Liver (tissue), 8 donors: ENCODE measurements at regions not wholly inside any gene's neighbourhood (a gene's known extent, or its start where the extent isn't known, plus 50 kb on each side); places are given as distances from the start of the nearest gene placed in this dataset.

ENCODE experiments used
- DNase-seq: peaks from one replicate; pipeline ENCODE4 v3.0.0-alpha.2; 2017; ENCODE audit warnings: low spot score
- H3K27ac ChIP-seq, 2 donors: one replicate each; pipeline ENCODE4 v1.7.0; 2013; ENCODE audit warnings: inconsistent platforms in 2 of 2, low read length in 2 of 2, control low read depth in 1 of 2, low read depth in 1 of 2, mild to moderate bottlenecking in 1 of 2
- H3K27me3 ChIP-seq, 4 donors: one replicate each; pipeline versions ENCODE4 v1.6.1 to v1.7.0; 2013; ENCODE audit warnings: low read length in 3 of 4, inconsistent platforms in 1 of 4, mild to moderate bottlenecking in 1 of 4, moderate library complexity in 1 of 4; ENCODE audit not compliant: control insufficient read depth in 4 of 4, insufficient read depth in 4 of 4
- H3K36me3 ChIP-seq, 4 donors: one replicate each; pipeline versions ENCODE4 v1.6.1 to v1.7.0; 2013; ENCODE audit warnings: low read length in 3 of 4, mild to moderate bottlenecking in 3 of 4, low read depth in 1 of 4, moderate library complexity in 1 of 4; ENCODE audit not compliant: control insufficient read depth in 4 of 4, insufficient read depth in 3 of 4
- H3K4me1 ChIP-seq, 4 donors: one replicate each; pipeline versions ENCODE4 v1.6.1 to v1.7.0; 2013; ENCODE audit warnings: low read length in 3 of 4, mild to moderate bottlenecking in 3 of 4, moderate library complexity in 1 of 4; ENCODE audit not compliant: control insufficient read depth in 4 of 4, insufficient read depth in 4 of 4
- H3K4me3 ChIP-seq, 3 donors: one replicate each; pipeline versions ENCODE4 v1.6.1 to v1.7.0; 2013; ENCODE audit warnings: low read length in 3 of 3, control low read depth in 1 of 3, low read depth in 1 of 3, mild to moderate bottlenecking in 1 of 3
- H3K9ac ChIP-seq, 2 donors: one replicate each; pipeline ENCODE4 v1.7.0; 2013; ENCODE audit warnings: low read length in 2 of 2, mild to moderate bottlenecking in 2 of 2, moderate library complexity in 2 of 2, control low read depth in 1 of 2, low read depth in 1 of 2
- H3K9me3 ChIP-seq, 4 donors: one replicate each; pipeline versions ENCODE4 v1.6.1 to v1.7.0; 2013; ENCODE audit warnings: low read length in 3 of 4; ENCODE audit not compliant: control insufficient read depth in 4 of 4
- EGR1 ChIP-seq, 2 donors: IDR thresholded peaks; 2 replicates each; pipeline ENCODE4 v1.6.1; 2016 to 2018; ENCODE audit warnings: antibody characterized with exemption in 2 of 2, low read depth in 2 of 2
- FOXA1 ChIP-seq: IDR thresholded peaks from 2 replicates; pipeline ENCODE4 v1.6.1; 2016; ENCODE audit warnings: antibody characterized with exemption
- HNF4A ChIP-seq, 2 donors: conservative IDR thresholded peaks; 2 replicates each; pipeline ENCODE4 v1.6.1; 2016; ENCODE audit warnings: antibody characterized with exemption in 2 of 2, mild to moderate bottlenecking in 2 of 2
- HNF4G ChIP-seq: IDR thresholded peaks from 2 replicates; pipeline ENCODE4 v1.6.1; 2016; ENCODE audit warnings: antibody characterized with exemption
- JUND ChIP-seq, 2 donors: IDR thresholded peaks; 2 replicates each; pipeline ENCODE4 v1.6.1; 2016; ENCODE audit warnings: antibody characterized with exemption in 2 of 2
- NR2F2 ChIP-seq: IDR thresholded peaks from 2 replicates; pipeline ENCODE4 v1.6.1; 2016; ENCODE audit warnings: antibody characterized with exemption
- RAD21 ChIP-seq, 2 donors: IDR thresholded peaks; 2 replicates each; pipeline ENCODE4 v1.6.1; 2016; ENCODE audit warnings: antibody characterized with exemption in 2 of 2, mild to moderate bottlenecking in 2 of 2
- RXRA ChIP-seq, 2 donors: IDR thresholded peaks; 2 replicates each; pipeline ENCODE4 v1.6.1; 2017 to 2018; ENCODE audit warnings: antibody characterized with exemption in 2 of 2, mild to moderate bottlenecking in 1 of 2
- SP1 ChIP-seq: IDR thresholded peaks from 2 replicates; pipeline ENCODE4 v1.6.1; 2018; ENCODE audit warnings: antibody characterized with exemption, mild to moderate bottlenecking
- TAF1 ChIP-seq: conservative IDR thresholded peaks from 2 replicates; pipeline ENCODE4 v1.6.1; 2016; ENCODE audit warnings: antibody characterized with exemption, mild to moderate bottlenecking
- YY1 ChIP-seq: IDR thresholded peaks from 2 replicates; pipeline ENCODE4 v1.6.1; 2016; ENCODE audit warnings: antibody characterized with exemption, mild to moderate bottlenecking
- WGBS: extraction: QIAGEN DNeasy Blood & Tissue Kit; methylation state at CpG from one replicate; pipeline ENCODE4 v1.1.7; 2013; 5-methylcytosine and 5-hydroxymethylcytosine counted together
- TF ChIP-seq, protein P1 (sequence below): IDR thresholded peaks from 2 replicates; pipeline ENCODE4 v1.6.1; 2016; ENCODE audit warnings: antibody characterized with exemption
- TF ChIP-seq, protein P2 (sequence below): fragments of 150-350 bp; IDR thresholded peaks from 2 replicates; pipeline ENCODE4 v1.5.1; 2017; ENCODE audit warnings: improper control_type of control experiment, low read depth, low read length; ENCODE audit not compliant: missing input control
- TF ChIP-seq, protein P3 (sequence below): IDR thresholded peaks from 2 replicates; pipeline ENCODE4 v1.6.1; 2016; ENCODE audit warnings: antibody characterized with exemption
- donor health status: healthy.
- donor health status: healthy.
- donor health status: healthy.
- donor health status: healthy.
- donor health status: healthy.

DNA sequence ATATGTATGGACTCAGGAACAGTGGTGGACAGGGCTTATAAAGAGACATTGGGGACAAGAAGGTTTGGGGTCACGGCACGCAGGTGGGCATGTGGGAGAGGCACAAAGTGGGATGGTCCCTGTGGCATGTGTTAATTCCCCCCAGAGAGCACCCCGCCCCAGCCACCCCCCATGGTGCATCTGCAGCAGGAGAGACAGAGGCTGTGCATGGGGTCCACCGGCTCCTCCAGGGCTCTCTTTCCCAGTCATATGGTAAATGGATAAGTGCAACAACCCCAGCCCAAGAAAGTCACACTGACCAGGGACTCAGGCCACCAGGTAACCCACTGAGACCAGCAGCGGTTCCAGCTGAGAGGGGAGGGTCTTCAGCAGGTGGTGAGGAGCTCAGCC is 242.1 kb downstream of the BCL11B start:
- TF ChIP-seq NR2F2 (no peak), YY1 (no peak), JUND (IDR thresholded peaks at IDR 0.05) (no peak), HNF4G (no peak), RXRA (IDR thresholded peaks at IDR 0.05) (no peak), TAF1 (no peak)
- TF ChIP-seq, protein P1, sequence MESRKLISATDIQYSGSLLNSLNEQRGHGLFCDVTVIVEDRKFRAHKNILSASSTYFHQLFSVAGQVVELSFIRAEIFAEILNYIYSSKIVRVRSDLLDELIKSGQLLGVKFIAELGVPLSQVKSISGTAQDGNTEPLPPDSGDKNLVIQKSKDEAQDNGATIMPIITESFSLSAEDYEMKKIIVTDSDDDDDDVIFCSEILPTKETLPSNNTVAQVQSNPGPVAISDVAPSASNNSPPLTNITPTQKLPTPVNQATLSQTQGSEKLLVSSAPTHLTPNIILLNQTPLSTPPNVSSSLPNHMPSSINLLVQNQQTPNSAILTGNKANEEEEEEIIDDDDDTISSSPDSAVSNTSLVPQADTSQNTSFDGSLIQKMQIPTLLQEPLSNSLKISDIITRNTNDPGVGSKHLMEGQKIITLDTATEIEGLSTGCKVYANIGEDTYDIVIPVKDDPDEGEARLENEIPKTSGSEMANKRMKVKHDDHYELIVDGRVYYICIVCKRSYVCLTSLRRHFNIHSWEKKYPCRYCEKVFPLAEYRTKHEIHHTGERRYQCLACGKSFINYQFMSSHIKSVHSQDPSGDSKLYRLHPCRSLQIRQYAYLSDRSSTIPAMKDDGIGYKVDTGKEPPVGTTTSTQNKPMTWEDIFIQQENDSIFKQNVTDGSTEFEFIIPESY: no peak
- TF ChIP-seq, protein P2, sequence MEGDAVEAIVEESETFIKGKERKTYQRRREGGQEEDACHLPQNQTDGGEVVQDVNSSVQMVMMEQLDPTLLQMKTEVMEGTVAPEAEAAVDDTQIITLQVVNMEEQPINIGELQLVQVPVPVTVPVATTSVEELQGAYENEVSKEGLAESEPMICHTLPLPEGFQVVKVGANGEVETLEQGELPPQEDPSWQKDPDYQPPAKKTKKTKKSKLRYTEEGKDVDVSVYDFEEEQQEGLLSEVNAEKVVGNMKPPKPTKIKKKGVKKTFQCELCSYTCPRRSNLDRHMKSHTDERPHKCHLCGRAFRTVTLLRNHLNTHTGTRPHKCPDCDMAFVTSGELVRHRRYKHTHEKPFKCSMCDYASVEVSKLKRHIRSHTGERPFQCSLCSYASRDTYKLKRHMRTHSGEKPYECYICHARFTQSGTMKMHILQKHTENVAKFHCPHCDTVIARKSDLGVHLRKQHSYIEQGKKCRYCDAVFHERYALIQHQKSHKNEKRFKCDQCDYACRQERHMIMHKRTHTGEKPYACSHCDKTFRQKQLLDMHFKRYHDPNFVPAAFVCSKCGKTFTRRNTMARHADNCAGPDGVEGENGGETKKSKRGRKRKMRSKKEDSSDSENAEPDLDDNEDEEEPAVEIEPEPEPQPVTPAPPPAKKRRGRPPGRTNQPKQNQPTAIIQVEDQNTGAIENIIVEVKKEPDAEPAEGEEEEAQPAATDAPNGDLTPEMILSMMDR: no peak
- H3K27me3 ChIP-seq: no peaks in the 10 kb centered on the region

DNA sequence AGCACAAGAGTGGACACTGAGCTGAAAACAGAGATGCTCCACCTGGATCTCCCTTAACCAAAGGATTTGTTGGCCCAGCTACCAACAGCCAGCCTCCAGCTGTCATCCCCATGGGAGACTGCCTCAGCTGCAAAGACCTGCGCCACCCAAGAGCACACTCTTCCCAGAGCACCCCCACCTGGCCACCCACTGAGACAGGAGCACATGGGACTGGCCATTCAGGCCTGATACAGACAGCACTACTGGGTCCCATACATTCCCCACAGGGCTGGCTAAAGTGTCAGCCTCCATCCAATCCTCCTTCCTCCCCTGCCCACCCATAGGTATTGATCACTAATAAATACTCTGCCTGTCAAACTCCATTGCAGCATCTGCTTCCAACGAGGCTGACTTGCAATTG is 241.5 kb downstream of the BCL11B start:
- Histone ChIP-seq H3K27me3 (no peaks in the 10 kb centered on the region), H3K36me3 (no peaks in the 10 kb centered on the region), H3K27ac (no peak overlapping the region), H3K4me1 (no peaks in the 10 kb centered on the region), H3K9me3 (no peaks in the 10 kb centered on the region), H3K9ac (no peak overlapping the region), H3K4me3 (no peak overlapping the region)
- 68% methylated on average over 2 of the region's 2 CpGs for WGBS
- TF ChIP-seq JUND (IDR thresholded peaks at IDR 0.05) (no peak), HNF4A (conservative IDR thresholded peaks at IDR 0.05) (no peak), YY1 (no peak), NR2F2 (no peak), RAD21 (IDR thresholded peaks at IDR 0.05) (no peak), TAF1 (no peak), FOXA1 (no peak)
- TF ChIP-seq, protein P2: no peak
- no peak for DNase-seq

More for the DNA sequence above, 242.1 kb downstream of the BCL11B start:
- 83% methylated on average over 5 of the region's 5 CpGs for WGBS
- no peak overlapping the region for H3K9ac ChIP-seq
- no peaks in the 10 kb centered on the region for H3K36me3 ChIP-seq
- no peak overlapping the region for H3K27ac ChIP-seq
- H3K4me3 ChIP-seq: no peak overlapping the region
- no peak for DNase-seq
- H3K4me1 ChIP-seq: no peaks in the 10 kb centered on the region
- no peaks in the 10 kb centered on the region for H3K9me3 ChIP-seq

DNA sequence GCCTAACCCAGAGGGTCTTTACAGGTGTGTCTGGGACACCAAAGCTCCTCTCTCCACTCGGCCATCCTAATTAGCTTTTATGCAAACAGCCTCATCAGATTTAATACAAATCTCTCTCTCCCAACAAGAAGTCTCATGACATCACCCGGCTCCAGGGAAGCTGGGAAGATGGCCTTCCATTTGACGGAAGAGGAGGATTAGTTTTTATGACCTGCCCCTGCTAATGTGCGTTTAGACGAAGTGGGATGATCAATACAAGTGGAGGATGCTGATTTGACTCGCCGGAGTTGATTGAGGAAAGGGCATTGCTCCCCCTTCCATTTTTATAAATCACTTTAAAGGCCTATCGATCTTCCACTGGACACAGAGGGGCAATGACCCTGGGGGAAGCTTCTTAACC is 239.2 kb downstream of the BCL11B start:
- TF ChIP-seq, protein P3, sequence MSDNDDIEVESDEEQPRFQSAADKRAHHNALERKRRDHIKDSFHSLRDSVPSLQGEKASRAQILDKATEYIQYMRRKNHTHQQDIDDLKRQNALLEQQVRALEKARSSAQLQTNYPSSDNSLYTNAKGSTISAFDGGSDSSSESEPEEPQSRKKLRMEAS: no peak
- TF ChIP-seq SP1: no peak
- TF ChIP-seq RAD21 (IDR thresholded peaks at IDR 0.05): no peak
- no peak for TF ChIP-seq TAF1
- no peak for TF ChIP-seq EGR1 (IDR thresholded peaks at IDR 0.05; ENCODE audit: low read depth in 2 of 2)
- H3K9ac ChIP-seq: no peak overlapping the region
- H3K27me3 ChIP-seq: no peaks in the 10 kb centered on the region
- no peak overlapping the region for H3K27ac ChIP-seq
- no peak overlapping the region for H3K4me3 ChIP-seq
- 80% methylated on average over 8 of the region's 8 CpGs for WGBS
- no peaks in the 10 kb centered on the region for H3K9me3 ChIP-seq
- no peaks in the 10 kb centered on the region for H3K4me1 ChIP-seq
- DNase-seq: no peak
- H3K36me3 ChIP-seq: no peaks in the 10 kb centered on the region
